ENCODE measurements at regions not wholly inside any gene's neighbourhood (a gene's known extent, or its start where the extent isn't known, plus 50 kb on each side); places are given as distances from the start of the nearest gene placed in this dataset.

- no peak overlapping the region for H3K27ac ChIP-seq
- no peaks in the 10 kb centered on the region for H3K9me3 ChIP-seq
- no peak for TF ChIP-seq CTCF (IDR thresholded peaks at IDR 0.05)
- TF ChIP-seq POLR2A (IDR thresholded peaks at IDR 0.05) = no peak
- no peak for TF ChIP-seq POLR2AphosphoS5 (IDR thresholded peaks at IDR 0.05)
- intact Hi-C loops (cut with DNase I) = no loop called here
- no peaks in the 10 kb centered on the region for H3K36me3 ChIP-seq
- WGBS = 26% methylated on average over 5 of the region's 5 CpGs
- no peak overlapping the region for H3K4me3 ChIP-seq
- H3K27me3 ChIP-seq (replicated peaks; ENCODE audit: insufficient read depth) = no peaks in the 10 kb centered on the region
- DNase-seq (ENCODE audit: low spot score) = no peak
- no peaks in the 10 kb centered on the region for H3K4me1 ChIP-seq (replicated peaks)
Observed at GRCh38 chr4:13793020-13793710, 165.6 kb upstream of the BOD1L1 start.

GRCh38 chr4:13794819-13795565 is 167.5 kb upstream of the BOD1L1 start:
- Histone ChIP-seq H3K27ac (no peak overlapping the region), H3K36me3 (no peaks in the 10 kb centered on the region), H3K27me3 (replicated peaks; ENCODE audit: insufficient read depth) (no peaks in the 10 kb centered on the region), H3K4me3 (no peak overlapping the region), H3K9me3 (no peaks in the 10 kb centered on the region), H3K4me1 (replicated peaks) (no peaks in the 10 kb centered on the region)
- intact Hi-C loops (cut with DNase I) = no loop called here
- no peak for DNase-seq (ENCODE audit: low spot score)
- TF ChIP-seq CTCF (IDR thresholded peaks at IDR 0.05) (no peak), POLR2AphosphoS5 (IDR thresholded peaks at IDR 0.05) (no peak), POLR2A (IDR thresholded peaks at IDR 0.05) (no peak)
- 68% methylated on average over 2 of the region's 2 CpGs for WGBS

- no peaks in the 10 kb centered on the region for H3K36me3 ChIP-seq
- H3K9me3 ChIP-seq = no peaks in the 10 kb centered on the region
- no peak for DNase-seq (ENCODE audit: low spot score)
- no peaks in the 10 kb centered on the region for H3K27me3 ChIP-seq (replicated peaks; ENCODE audit: insufficient read depth)
- H3K27ac ChIP-seq = no peak overlapping the region
- no peak overlapping the region for H3K4me3 ChIP-seq
- intact Hi-C loops (cut with DNase I) = no loop called here
- TF ChIP-seq POLR2A (IDR thresholded peaks at IDR 0.05) (no peak), CTCF (IDR thresholded peaks at IDR 0.05) (no peak), POLR2AphosphoS5 (IDR thresholded peaks at IDR 0.05) (no peak)
- no peaks in the 10 kb centered on the region for H3K4me1 ChIP-seq (replicated peaks)
- 95% methylated on average over 7 of the region's 7 CpGs for WGBS
Observed at GRCh38 chr4:13797061-13797460, 169.5 kb upstream of the BOD1L1 start.

GRCh38 chr4:13815231-13815630 is 187.7 kb upstream of the BOD1L1 start:
- intact Hi-C loops (cut with DNase I) = no loop called here
- Histone ChIP-seq H3K4me1 (replicated peaks) (no peaks in the 10 kb centered on the region), H3K4me3 (no peak overlapping the region), H3K27ac (no peak overlapping the region), H3K9me3 (no peaks in the 10 kb centered on the region), H3K27me3 (replicated peaks; ENCODE audit: insufficient read depth) (no peaks in the 10 kb centered on the region), H3K36me3 (no peaks in the 10 kb centered on the region)
- WGBS = 83% methylated on average over 3 of the region's 3 CpGs
- TF ChIP-seq POLR2AphosphoS5 (IDR thresholded peaks at IDR 0.05) (no peak), CTCF (IDR thresholded peaks at IDR 0.05) (no peak), POLR2A (IDR thresholded peaks at IDR 0.05) (no peak)
- DNase-seq (ENCODE audit: low spot score) = no peak

GRCh38 chr4:13816472-13816871 is 188.9 kb upstream of the BOD1L1 start:
- intact Hi-C loops (cut with DNase I) = no loop called here
- Histone ChIP-seq H3K36me3 (no peaks in the 10 kb centered on the region), H3K27me3 (replicated peaks; ENCODE audit: insufficient read depth) (no peaks in the 10 kb centered on the region), H3K9me3 (no peaks in the 10 kb centered on the region), H3K27ac (no peak overlapping the region), H3K4me1 (replicated peaks) (no peaks in the 10 kb centered on the region), H3K4me3 (no peak overlapping the region)
- no peak for DNase-seq (ENCODE audit: low spot score)
- no peak for TF ChIP-seq POLR2AphosphoS5 (IDR thresholded peaks at IDR 0.05)
- TF ChIP-seq CTCF (IDR thresholded peaks at IDR 0.05) = no peak
- TF ChIP-seq POLR2A (IDR thresholded peaks at IDR 0.05) = no peak
